NCI-H128 (cell line): ENCODE measurements at regions not wholly inside any gene's neighbourhood (a gene's known extent, or its start where the extent isn't known, plus 50 kb on each side); places are given as distances from the start of the nearest gene placed in this dataset.

Experiments used
- DNase-seq: peaks from one replicate; lab custom pipeline; 2025; ENCODE audit not compliant: unreplicated experiment; lab: John Stamatoyannopoulos, UW

GRCh38 chr12:125355614-125356013 lies 290.4 kb downstream of the AACS start:
- no peak for DNase-seq

- DNase-seq: no peak
Measured at GRCh38 chr12:125356111-125356510, 290.9 kb downstream of the AACS start.

GRCh38 chr12:125357561-125357960 lies 292.3 kb downstream of the AACS start:
- no peak for DNase-seq

- DNase-seq: no peak
Measured at GRCh38 chr12:125360540-125360939, 295.3 kb downstream of the AACS start.

- DNase-seq: no peak
Measured at GRCh38 chr12:125371033-125371432, 305.8 kb downstream of the AACS start.

GRCh38 chr12:125372085-125372484 lies 306.9 kb downstream of the AACS start:
- no peak for DNase-seq

GRCh38 chr12:125373375-125373774 lies 308.1 kb downstream of the AACS start:
- DNase-seq: no peak

- no peak for DNase-seq
Measured at GRCh38 chr12:125376422-125376821, 311.2 kb downstream of the AACS start.

- DNase-seq: no peak
Measured at GRCh38 chr12:125377093-125377492, 311.9 kb downstream of the AACS start.

- DNase-seq: no peak
Measured at GRCh38 chr12:125381373-125381772, 316.1 kb downstream of the AACS start.

- DNase-seq: no peak
Measured at GRCh38 chr12:125382926-125383325, 317.7 kb downstream of the AACS start.

- DNase-seq: no peak
Measured at GRCh38 chr12:125386652-125387051, 321.4 kb downstream of the AACS start.

- DNase-seq: no peak
Measured at GRCh38 chr12:125387206-125387605, 322.0 kb downstream of the AACS start.

- no peak for DNase-seq
Measured at GRCh38 chr12:125389061-125389697, 323.9 kb downstream of the AACS start.

GRCh38 chr12:125393569-125393968 lies 328.3 kb downstream of the AACS start:
- no peak for DNase-seq

- no peak for DNase-seq
Measured at GRCh38 chr12:125395583-125396215, 330.5 kb downstream of the AACS start.

GRCh38 chr12:125399489-125399888 lies 334.3 kb downstream of the AACS start:
- DNase-seq: no peak

- DNase-seq: no peak
Measured at GRCh38 chr12:125402874-125403789, 337.9 kb downstream of the AACS start.

- no peak for DNase-seq
Measured at GRCh38 chr12:125403843-125404242, 338.6 kb downstream of the AACS start.

GRCh38 chr12:125406131-125406530 lies 340.9 kb downstream of the AACS start:
- DNase-seq: no peak

GRCh38 chr12:125408718-125409117 lies 343.5 kb downstream of the AACS start:
- DNase-seq: no peak

- no peak for DNase-seq
Measured at GRCh38 chr12:125412506-125412905, 347.3 kb downstream of the AACS start.
